ENCODE measurements at regions not wholly inside any gene's neighbourhood (a gene's known extent, or its start where the extent isn't known, plus 50 kb on each side); places are given as distances from the start of the nearest gene placed in this dataset.

DNA sequence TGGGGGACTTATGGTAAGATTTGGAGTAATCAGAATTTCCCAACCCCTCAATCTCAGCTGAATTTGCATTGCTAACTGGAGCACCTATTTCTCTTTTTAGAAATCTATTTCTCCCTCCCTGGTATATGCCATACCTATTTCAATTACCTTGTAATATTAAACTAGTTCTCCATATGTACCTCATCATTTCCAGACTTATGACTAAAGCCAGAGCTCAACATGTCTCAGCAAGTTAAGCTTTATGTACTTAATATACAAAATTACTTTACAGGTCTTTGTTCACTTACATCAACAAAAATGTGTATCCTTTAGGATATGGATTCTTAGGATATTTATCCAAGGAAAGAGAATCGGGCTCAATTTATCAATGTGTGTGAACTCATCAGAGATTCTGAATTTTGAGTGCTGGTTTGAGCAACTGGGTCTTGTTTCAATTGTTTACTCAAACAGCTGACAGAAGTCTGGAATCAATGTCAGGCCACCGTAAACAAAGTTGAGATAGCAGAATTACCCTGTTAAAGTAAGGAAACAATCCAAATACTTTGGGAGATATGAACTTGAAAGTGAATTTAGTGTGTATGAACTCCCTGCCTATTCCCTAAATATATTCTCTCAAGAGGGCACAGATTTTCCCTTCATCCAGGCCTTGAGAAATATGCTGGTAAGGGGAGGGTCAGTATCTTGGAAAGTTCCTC, 199.6 kb downstream of the VEGFC start:
- no peaks in the 10 kb centered on the region for H3K9me3 ChIP-seq (ENCODE audit: insufficient read depth, low read length, severe bottlenecking)
- no peaks in the 10 kb centered on the region for H3K4me1 ChIP-seq (ENCODE audit: insufficient read depth, low read length)
- no peaks in the 10 kb centered on the region for H3K36me3 ChIP-seq (ENCODE audit: insufficient read depth, low read length)
- no peak for DNase-seq
- no peak for TF ChIP-seq EZH2 (IDR thresholded peaks at IDR 0.05; ENCODE audit: borderline replicate concordance, low read depth, low read length, severe bottlenecking)
- TF ChIP-seq, protein P1, sequence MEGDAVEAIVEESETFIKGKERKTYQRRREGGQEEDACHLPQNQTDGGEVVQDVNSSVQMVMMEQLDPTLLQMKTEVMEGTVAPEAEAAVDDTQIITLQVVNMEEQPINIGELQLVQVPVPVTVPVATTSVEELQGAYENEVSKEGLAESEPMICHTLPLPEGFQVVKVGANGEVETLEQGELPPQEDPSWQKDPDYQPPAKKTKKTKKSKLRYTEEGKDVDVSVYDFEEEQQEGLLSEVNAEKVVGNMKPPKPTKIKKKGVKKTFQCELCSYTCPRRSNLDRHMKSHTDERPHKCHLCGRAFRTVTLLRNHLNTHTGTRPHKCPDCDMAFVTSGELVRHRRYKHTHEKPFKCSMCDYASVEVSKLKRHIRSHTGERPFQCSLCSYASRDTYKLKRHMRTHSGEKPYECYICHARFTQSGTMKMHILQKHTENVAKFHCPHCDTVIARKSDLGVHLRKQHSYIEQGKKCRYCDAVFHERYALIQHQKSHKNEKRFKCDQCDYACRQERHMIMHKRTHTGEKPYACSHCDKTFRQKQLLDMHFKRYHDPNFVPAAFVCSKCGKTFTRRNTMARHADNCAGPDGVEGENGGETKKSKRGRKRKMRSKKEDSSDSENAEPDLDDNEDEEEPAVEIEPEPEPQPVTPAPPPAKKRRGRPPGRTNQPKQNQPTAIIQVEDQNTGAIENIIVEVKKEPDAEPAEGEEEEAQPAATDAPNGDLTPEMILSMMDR (IDR thresholded peaks at IDR 0.05; ENCODE audit: borderline replicate concordance, extremely low read depth, low read length, poor library complexity, severe bottlenecking), result no peak
- H3K27ac ChIP-seq (ENCODE audit: low read length), result no peak overlapping the region
- no peaks in the 10 kb centered on the region for H4K20me1 ChIP-seq (ENCODE audit: insufficient read depth, low read length)
- no peak overlapping the region for H3K9ac ChIP-seq (ENCODE audit: low read depth, low read length)
- no peaks in the 10 kb centered on the region for H3K79me2 ChIP-seq (ENCODE audit: insufficient read depth, low read length)
- no peak overlapping the region for H3K4me3 ChIP-seq (ENCODE audit: low read depth in 1 of 2, low read length in 2 of 2)
- no peak for ATAC-seq (ENCODE audit: insufficient read depth, low read depth)
- no peak overlapping the region for H2AFZ ChIP-seq (ENCODE audit: low read depth, low read length)
- H3K4me2 ChIP-seq (ENCODE audit: insufficient read depth, low read length), result no peak overlapping the region
- peaks cover 4% of the 10 kb centered on the region for H3K27me3 ChIP-seq (ENCODE audit: insufficient read depth, low read length, poor library complexity)

DNA sequence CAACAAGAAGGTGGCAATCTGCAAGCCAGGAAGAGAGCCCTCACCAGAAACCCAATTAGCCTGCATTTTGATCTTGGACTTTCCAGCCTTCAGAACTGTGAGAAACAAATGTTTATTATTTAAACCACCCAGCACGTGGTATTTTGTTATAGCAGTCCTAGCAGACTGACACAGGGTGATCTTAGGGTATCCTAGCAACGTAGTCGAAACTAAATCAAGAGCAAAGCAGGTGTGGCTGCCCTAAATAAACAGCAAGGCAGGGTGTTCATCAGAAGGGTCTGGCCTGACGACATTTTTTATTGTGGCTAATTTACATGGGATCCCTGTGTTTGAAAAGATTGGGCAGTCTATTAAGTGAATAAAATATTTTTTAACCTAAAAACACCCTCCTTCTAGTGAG, 198.8 kb downstream of the VEGFC start:
- H2AFZ ChIP-seq (ENCODE audit: low read depth, low read length), result no peak overlapping the region
- H3K36me3 ChIP-seq (ENCODE audit: insufficient read depth, low read length), result no peaks in the 10 kb centered on the region
- no peak overlapping the region for H3K27ac ChIP-seq (ENCODE audit: low read length)
- no peak for ATAC-seq (ENCODE audit: insufficient read depth, low read depth)
- H3K9ac ChIP-seq (ENCODE audit: low read depth, low read length), result no peak overlapping the region
- H3K4me3 ChIP-seq (ENCODE audit: low read depth in 1 of 2, low read length in 2 of 2), result no peak overlapping the region
- H3K9me3 ChIP-seq (ENCODE audit: insufficient read depth, low read length, severe bottlenecking), result no peaks in the 10 kb centered on the region
- H4K20me1 ChIP-seq (ENCODE audit: insufficient read depth, low read length), result no peaks in the 10 kb centered on the region
- no peaks in the 10 kb centered on the region for H3K79me2 ChIP-seq (ENCODE audit: insufficient read depth, low read length)
- peaks cover 8% of the 10 kb centered on the region for H3K27me3 ChIP-seq (ENCODE audit: insufficient read depth, low read length, poor library complexity)
- DNase-seq, result no peak
- TF ChIP-seq, protein P1 (IDR thresholded peaks at IDR 0.05; ENCODE audit: borderline replicate concordance, extremely low read depth, low read length, poor library complexity, severe bottlenecking), result no peak
- no peak for TF ChIP-seq EZH2 (IDR thresholded peaks at IDR 0.05; ENCODE audit: borderline replicate concordance, low read depth, low read length, severe bottlenecking)
- H3K4me2 ChIP-seq (ENCODE audit: insufficient read depth, low read length), result no peak overlapping the region
- H3K4me1 ChIP-seq (ENCODE audit: insufficient read depth, low read length), result no peaks in the 10 kb centered on the region

DNA sequence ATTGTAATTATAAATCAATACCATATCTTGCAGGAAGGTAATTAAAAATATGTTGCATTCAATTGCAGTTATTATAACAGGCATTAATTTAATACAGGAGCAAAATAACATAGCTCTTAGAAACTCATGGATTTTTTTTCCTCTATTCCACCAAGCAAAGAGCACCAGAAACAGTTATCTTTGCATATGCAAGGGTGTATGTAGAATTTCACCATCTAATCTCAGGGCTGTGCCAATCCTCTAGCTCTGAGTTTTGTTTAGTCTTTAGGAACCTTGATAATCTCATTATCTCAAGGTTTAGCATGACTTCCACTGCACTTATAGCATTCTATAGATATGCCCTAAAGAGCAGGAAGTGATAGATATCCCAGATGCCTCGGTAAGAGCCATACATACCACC, 197.5 kb downstream of the VEGFC start:
- no peak overlapping the region for H3K9ac ChIP-seq (ENCODE audit: low read depth, low read length)
- no peak overlapping the region for H3K4me2 ChIP-seq (ENCODE audit: insufficient read depth, low read length)
- H3K9me3 ChIP-seq (ENCODE audit: insufficient read depth, low read length, severe bottlenecking), result no peaks in the 10 kb centered on the region
- H3K27ac ChIP-seq (ENCODE audit: low read length), result no peak overlapping the region
- no peak for TF ChIP-seq EZH2 (IDR thresholded peaks at IDR 0.05; ENCODE audit: borderline replicate concordance, low read depth, low read length, severe bottlenecking)
- TF ChIP-seq, protein P1 (IDR thresholded peaks at IDR 0.05; ENCODE audit: borderline replicate concordance, extremely low read depth, low read length, poor library complexity, severe bottlenecking), result no peak
- H3K36me3 ChIP-seq (ENCODE audit: insufficient read depth, low read length), result no peaks in the 10 kb centered on the region
- DNase-seq (no peak), ATAC-seq (ENCODE audit: insufficient read depth, low read depth) (no peak)
- no peaks in the 10 kb centered on the region for H3K4me1 ChIP-seq (ENCODE audit: insufficient read depth, low read length)
- no peaks in the 10 kb centered on the region for H4K20me1 ChIP-seq (ENCODE audit: insufficient read depth, low read length)
- H3K79me2 ChIP-seq (ENCODE audit: insufficient read depth, low read length), result no peaks in the 10 kb centered on the region
- H3K27me3 ChIP-seq (ENCODE audit: insufficient read depth, low read length, poor library complexity), result peaks cover 8% of the 10 kb centered on the region
- H3K4me3 ChIP-seq (ENCODE audit: low read depth in 1 of 2, low read length in 2 of 2), result no peak overlapping the region
- no peak overlapping the region for H2AFZ ChIP-seq (ENCODE audit: low read depth, low read length)

All from DND-41 (cell line).